Myocyte (in vitro differentiated cells): ENCODE measurements at regions not wholly inside any gene's neighbourhood (a gene's known extent, or its start where the extent isn't known, plus 50 kb on each side); places are given as distances from the start of the nearest gene placed in this dataset.

ENCODE experiments used
- DNase-seq: peaks from one replicate; pipeline ENCODE4 v3.0.0-alpha.2; 2012; ENCODE audit warnings: low read depth

GRCh38 chr11:112581747-112582146 lies 321.1 kb upstream of the PLET1 start:
- peak; percentile 92 for DNase-seq

GRCh38 chr11:112582366-112582765 lies 321.7 kb upstream of the PLET1 start:
- DNase-seq = no peak

- no peak for DNase-seq
These were observed 322.7 kb upstream of the PLET1 start for GRCh38 chr11:112583261-112583893.

GRCh38 chr11:112584672-112585071 lies 324.0 kb upstream of the PLET1 start:
- no peak for DNase-seq

GRCh38 chr11:112587664-112588063 lies 327.0 kb upstream of the PLET1 start:
- DNase-seq = no peak

GRCh38 chr11:112588252-112588694 lies 327.6 kb upstream of the PLET1 start:
- peak; percentile 94 for DNase-seq

GRCh38 chr11:112589155-112589554 lies 328.5 kb upstream of the PLET1 start:
- DNase-seq = no peak

GRCh38 chr11:112590764-112591163 lies 330.1 kb upstream of the PLET1 start:
- DNase-seq = peak; percentile 37

- no peak for DNase-seq
These were observed 332.8 kb upstream of the PLET1 start for GRCh38 chr11:112593440-112593839.

GRCh38 chr11:112596324-112596723 lies 335.7 kb upstream of the PLET1 start:
- DNase-seq = no peak

- no peak for DNase-seq
These were observed 336.7 kb upstream of the PLET1 start for GRCh38 chr11:112597286-112597790.

- DNase-seq = no peak
These were observed 338.6 kb upstream of the PLET1 start for GRCh38 chr11:112599265-112599664.

- no peak for DNase-seq
These were observed 339.3 kb upstream of the PLET1 start for GRCh38 chr11:112599856-112600533.

- DNase-seq = no peak
These were observed 344.5 kb upstream of the PLET1 start for GRCh38 chr11:112605093-112605666.

- no peak for DNase-seq
These were observed 346.0 kb upstream of the PLET1 start for GRCh38 chr11:112606656-112607055.

GRCh38 chr11:112608509-112608908 lies 347.8 kb upstream of the PLET1 start:
- no peak for DNase-seq

GRCh38 chr11:112610494-112610893 lies 349.8 kb upstream of the PLET1 start:
- DNase-seq = no peak

GRCh38 chr11:112610996-112611750 lies 350.0 kb upstream of the NCAM1 start:
- DNase-seq = no peak

GRCh38 chr11:112611771-112612170 lies 349.4 kb upstream of the NCAM1 start:
- DNase-seq = no peak

GRCh38 chr11:112612250-112612849 lies 348.9 kb upstream of the NCAM1 start:
- peak; percentile 74 for DNase-seq
